Gastroesophageal sphincter (tissue), 3 donors: ENCODE measurements at regions not wholly inside any gene's neighbourhood (a gene's known extent, or its start where the extent isn't known, plus 50 kb on each side); places are given as distances from the start of the nearest gene placed in this dataset.

Experiments
- CTCF ChIP-seq, 4 experiments: fragments of 200-600 bp in 2 of 4; fragments of 450-650 bp in 2 of 4; sonication (generic) in 1 of 4; IDR thresholded peaks; one replicate each; pipeline ENCODE4 v1.5.1; 2017 to 2019; ENCODE audit warnings: antibody characterized with exemption in 4 of 4, mild to moderate bottlenecking in 2 of 4, moderate library complexity in 2 of 4
- POLR2A ChIP-seq, 2 donors: fragments of 450-650 bp; IDR thresholded peaks; one replicate each; pipeline ENCODE4 v1.6.1; 2017; ENCODE audit warnings: antibody characterized with exemption in 2 of 2, mild to moderate bottlenecking in 2 of 2, moderate library complexity in 1 of 2

GRCh38 chr2:207448006-207448405 lies 81.8 kb upstream of the CREB1 start:
- TF ChIP-seq CTCF (IDR thresholded peaks at IDR 0.05) = no peak
- no peak for TF ChIP-seq POLR2A (IDR thresholded peaks at IDR 0.05)
